ENCODE measurements at regions not wholly inside any gene's neighbourhood (a gene's known extent, or its start where the extent isn't known, plus 50 kb on each side); places are given as distances from the start of the nearest gene placed in this dataset.
A peak's percentile ranks its signal among the peaks of the same experiment; 100 is the strongest.

DNA sequence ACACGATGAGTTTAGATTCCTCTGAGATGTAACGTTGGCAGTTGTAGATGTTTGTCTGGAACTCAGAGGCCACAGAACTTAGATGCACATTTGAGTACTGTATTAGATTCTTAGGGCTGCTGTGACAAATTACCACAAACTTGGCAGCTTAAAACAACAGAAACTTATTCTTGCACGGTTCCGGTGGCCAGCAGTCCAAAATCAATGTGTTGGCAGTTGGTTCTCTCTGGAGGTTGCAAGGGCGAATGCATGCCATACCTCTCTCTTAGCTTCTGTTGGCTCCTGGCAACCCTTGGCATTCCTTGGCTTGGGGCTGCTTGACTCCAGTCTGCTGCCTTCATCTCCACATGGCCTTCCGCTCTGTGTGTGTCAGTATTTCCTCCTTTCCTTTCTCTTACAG, 118.9 kb downstream of the C12orf75 start:
- Histone ChIP-seq H3K4ac (ENCODE audit: low read depth, low read length) (no peak overlapping the region), H3K4me2 (ENCODE audit: low read length) (no peak overlapping the region), H3K27me3 (ENCODE audit: insufficient read depth, low read length) (no peaks in the 10 kb centered on the region), H3K18ac (ENCODE audit: low read length) (no peak overlapping the region), H3K9me3 (ENCODE audit: insufficient read depth, low read depth, low read length) (no peaks in the 10 kb centered on the region), H2AFZ (ENCODE audit: insufficient read depth, low read length, poor library complexity) (no peak overlapping the region), H4K8ac (ENCODE audit: low read depth, low read length) (no peak overlapping the region), H3K79me1 (ENCODE audit: low read length) (peaks cover 8% of the 10 kb centered on the region), H3K4me3 (ENCODE audit: low read depth, low read length) (no peak overlapping the region), H4K91ac (ENCODE audit: low read depth, low read length) (no peak overlapping the region), H3K27ac (ENCODE audit: low read depth, low read length) (no peak overlapping the region), H3K36me3 (ENCODE audit: control insufficient read depth in 1 of 2, insufficient read depth in 2 of 2, low read length in 2 of 2) (no peaks in the 10 kb centered on the region), H2BK120ac (ENCODE audit: insufficient read depth, low read length, poor library complexity) (no peak overlapping the region), H3K79me2 (ENCODE audit: control insufficient read depth, insufficient read depth, low read length, poor library complexity) (no peaks in the 10 kb centered on the region), H3K9ac (ENCODE audit: low read length) (no peak overlapping the region), H3K23ac (ENCODE audit: low read length) (no peak overlapping the region), H2BK12ac (ENCODE audit: low read length) (peak overlapping the region; percentile 54), H3K4me1 (ENCODE audit: control insufficient read depth in 1 of 2, insufficient read depth in 2 of 2, low read length in 2 of 2) (peaks cover 4 to 6% of the 10 kb centered on the region in 2 experiments), H4K12ac (ENCODE audit: low read depth, low read length) (no peak overlapping the region), H2AK5ac (ENCODE audit: low read length) (no peak overlapping the region), H3K14ac (ENCODE audit: low read length) (no peak overlapping the region), H2BK5ac (ENCODE audit: low read depth, low read length, poor library complexity) (no peak overlapping the region)
- DNase-seq: no peak
- no CpG with 5 or more reads among the region's 6 CpGs for WGBS (ENCODE audit: extremely low coverage, insufficient coverage, insufficient read length)

DNA sequence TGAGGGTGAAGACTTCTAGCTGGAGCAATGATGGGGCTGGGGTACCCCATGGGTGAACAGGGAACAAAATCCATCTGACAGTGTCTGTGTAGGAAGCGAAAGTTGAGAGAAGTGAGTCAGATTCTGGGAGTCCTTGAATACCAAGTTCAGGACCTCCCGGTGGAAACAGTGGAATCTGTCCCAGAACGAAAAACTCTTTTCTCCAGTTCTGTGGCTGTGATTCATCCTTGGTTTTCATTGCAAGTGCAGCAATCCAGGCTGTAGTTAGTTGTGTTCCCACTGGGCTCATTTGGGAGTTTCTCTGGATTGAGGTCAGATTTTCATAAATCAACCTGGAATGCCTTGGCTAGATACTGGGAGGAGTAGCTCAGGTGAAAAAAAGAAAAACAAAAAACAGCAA, 120.7 kb downstream of the C12orf75 start:
- Histone ChIP-seq H3K4me1 (ENCODE audit: control insufficient read depth in 1 of 2, insufficient read depth in 2 of 2, low read length in 2 of 2) (peaks cover 6 to 11% of the 10 kb centered on the region in 2 experiments), H2BK120ac (ENCODE audit: insufficient read depth, low read length, poor library complexity) (no peak overlapping the region), H3K4me3 (ENCODE audit: low read depth, low read length) (no peak overlapping the region), H3K14ac (ENCODE audit: low read length) (no peak overlapping the region), H3K9ac (ENCODE audit: low read length) (no peak overlapping the region), H3K79me2 (ENCODE audit: control insufficient read depth, insufficient read depth, low read length, poor library complexity) (no peaks in the 10 kb centered on the region), H2AFZ (ENCODE audit: insufficient read depth, low read length, poor library complexity) (no peak overlapping the region), H3K23ac (ENCODE audit: low read length) (no peak overlapping the region), H4K8ac (ENCODE audit: low read depth, low read length) (no peak overlapping the region), H3K4me2 (ENCODE audit: low read length) (no peak overlapping the region), H3K36me3 (ENCODE audit: control insufficient read depth in 1 of 2, insufficient read depth in 2 of 2, low read length in 2 of 2) (no peaks in the 10 kb centered on the region), H2AK5ac (ENCODE audit: low read length) (no peak overlapping the region), H4K12ac (ENCODE audit: low read depth, low read length) (no peak overlapping the region), H3K27ac (ENCODE audit: low read depth, low read length) (no peak overlapping the region), H3K4ac (ENCODE audit: low read depth, low read length) (no peak overlapping the region), H3K18ac (ENCODE audit: low read length) (no peak overlapping the region), H4K91ac (ENCODE audit: low read depth, low read length) (no peak overlapping the region), H3K27me3 (ENCODE audit: insufficient read depth, low read length) (no peaks in the 10 kb centered on the region), H3K9me3 (ENCODE audit: insufficient read depth, low read depth, low read length) (no peaks in the 10 kb centered on the region), H2BK5ac (ENCODE audit: low read depth, low read length, poor library complexity) (no peak overlapping the region), H2BK12ac (ENCODE audit: low read length) (peak overlapping the region; percentile 27), H3K79me1 (ENCODE audit: low read length) (peaks cover 7% of the 10 kb centered on the region)
- no CpG with 5 or more reads among the region's 3 CpGs for WGBS (ENCODE audit: extremely low coverage, insufficient coverage, insufficient read length)
- DNase-seq: no peak

DNA sequence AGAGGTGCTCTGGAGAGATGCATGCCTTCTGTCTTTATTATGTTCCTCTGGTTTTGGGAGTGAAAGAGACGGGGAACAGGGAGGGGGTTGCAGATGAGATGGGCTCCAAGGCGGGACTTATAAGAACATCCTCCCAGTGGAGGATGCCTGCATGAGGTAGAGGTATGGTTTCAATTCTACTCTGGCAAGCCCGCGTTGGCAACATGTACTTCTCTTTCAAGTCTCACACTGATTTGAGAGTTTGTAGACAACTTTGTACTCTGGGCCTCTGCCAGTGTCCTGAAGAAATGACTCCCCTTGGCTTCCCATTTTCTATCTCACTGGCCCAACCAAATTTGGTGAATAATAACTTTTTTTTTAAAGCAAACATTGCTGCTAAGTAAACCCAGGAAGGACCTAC, 121.3 kb downstream of the C12orf75 start:
- H3K4me2 ChIP-seq (ENCODE audit: low read length): no peak overlapping the region
- peak overlapping the region; percentile 50 for H2BK5ac ChIP-seq (ENCODE audit: low read depth, low read length, poor library complexity)
- H3K4me1 ChIP-seq (ENCODE audit: control insufficient read depth in 1 of 2, insufficient read depth in 2 of 2, low read length in 2 of 2): peaks cover 2 to 10% of the 10 kb centered on the region in 2 experiments
- H3K27ac ChIP-seq (ENCODE audit: low read depth, low read length): no peak overlapping the region
- H2BK12ac ChIP-seq (ENCODE audit: low read length): peak overlapping the region; percentile 68
- H2BK120ac ChIP-seq (ENCODE audit: insufficient read depth, low read length, poor library complexity): no peak overlapping the region
- no peak overlapping the region for H3K4ac ChIP-seq (ENCODE audit: low read depth, low read length)
- no peak overlapping the region for H4K91ac ChIP-seq (ENCODE audit: low read depth, low read length)
- no peaks in the 10 kb centered on the region for H3K79me2 ChIP-seq (ENCODE audit: control insufficient read depth, insufficient read depth, low read length, poor library complexity)
- H4K12ac ChIP-seq (ENCODE audit: low read depth, low read length): no peak overlapping the region
- H3K23ac ChIP-seq (ENCODE audit: low read length): no peak overlapping the region
- H3K36me3 ChIP-seq (ENCODE audit: control insufficient read depth in 1 of 2, insufficient read depth in 2 of 2, low read length in 2 of 2): no peaks in the 10 kb centered on the region
- no peak overlapping the region for H3K4me3 ChIP-seq (ENCODE audit: low read depth, low read length)
- H3K79me1 ChIP-seq (ENCODE audit: low read length): peaks cover 4% of the 10 kb centered on the region
- H3K9ac ChIP-seq (ENCODE audit: low read length): no peak overlapping the region
- H2AFZ ChIP-seq (ENCODE audit: insufficient read depth, low read length, poor library complexity): no peak overlapping the region
- H3K9me3 ChIP-seq (ENCODE audit: insufficient read depth, low read depth, low read length): no peaks in the 10 kb centered on the region
- DNase-seq: no peak
- no peak overlapping the region for H3K18ac ChIP-seq (ENCODE audit: low read length)
- no peaks in the 10 kb centered on the region for H3K27me3 ChIP-seq (ENCODE audit: insufficient read depth, low read length)
- H4K8ac ChIP-seq (ENCODE audit: low read depth, low read length): no peak overlapping the region
- no CpG with 5 or more reads among the region's 4 CpGs for WGBS (ENCODE audit: extremely low coverage, insufficient coverage, insufficient read length)
- no peak overlapping the region for H3K14ac ChIP-seq (ENCODE audit: low read length)
- no peak overlapping the region for H2AK5ac ChIP-seq (ENCODE audit: low read length)

DNA sequence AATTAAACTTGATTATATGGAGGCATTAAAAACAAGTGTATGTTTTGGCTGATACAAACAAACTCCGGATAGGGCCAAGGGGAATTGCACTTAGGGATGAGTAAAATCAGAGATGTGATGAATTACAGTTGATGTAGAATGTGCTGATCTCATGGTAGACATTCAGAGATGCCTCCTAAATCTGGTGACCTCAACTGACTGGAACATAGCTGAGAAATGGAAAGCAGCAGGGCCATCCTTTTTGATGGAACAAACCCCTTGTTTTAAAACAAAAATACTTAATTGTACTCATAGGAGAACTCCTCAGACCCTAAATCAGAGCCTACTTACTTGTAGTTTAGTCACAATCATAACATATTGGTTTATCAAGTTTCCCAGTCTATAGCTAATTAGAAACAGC, 122.8 kb downstream of the C12orf75 start:
- Histone ChIP-seq H3K4ac (ENCODE audit: low read depth, low read length) (no peak overlapping the region), H3K4me2 (ENCODE audit: low read length) (no peak overlapping the region), H3K79me1 (ENCODE audit: low read length) (peaks cover 4% of the 10 kb centered on the region), H3K9ac (ENCODE audit: low read length) (no peak overlapping the region), H4K8ac (ENCODE audit: low read depth, low read length) (no peak overlapping the region), H3K79me2 (ENCODE audit: control insufficient read depth, insufficient read depth, low read length, poor library complexity) (no peaks in the 10 kb centered on the region), H3K27ac (ENCODE audit: low read depth, low read length) (no peak overlapping the region), H3K14ac (ENCODE audit: low read length) (no peak overlapping the region), H3K18ac (ENCODE audit: low read length) (no peak overlapping the region), H3K36me3 (ENCODE audit: control insufficient read depth in 1 of 2, insufficient read depth in 2 of 2, low read length in 2 of 2) (no peaks in the 10 kb centered on the region), H4K91ac (ENCODE audit: low read depth, low read length) (no peak overlapping the region), H2AFZ (ENCODE audit: insufficient read depth, low read length, poor library complexity) (no peak overlapping the region), H2BK120ac (ENCODE audit: insufficient read depth, low read length, poor library complexity) (no peak overlapping the region), H2BK5ac (ENCODE audit: low read depth, low read length, poor library complexity) (no peak overlapping the region), H4K12ac (ENCODE audit: low read depth, low read length) (no peak overlapping the region), H3K4me3 (ENCODE audit: low read depth, low read length) (no peak overlapping the region), H3K4me1 (ENCODE audit: control insufficient read depth in 1 of 2, insufficient read depth in 2 of 2, low read length in 2 of 2) (peaks cover 2 to 10% of the 10 kb centered on the region in 2 experiments), H2AK5ac (ENCODE audit: low read length) (no peak overlapping the region), H2BK12ac (ENCODE audit: low read length) (no peak overlapping the region), H3K23ac (ENCODE audit: low read length) (no peak overlapping the region), H3K27me3 (ENCODE audit: insufficient read depth, low read length) (no peaks in the 10 kb centered on the region), H3K9me3 (ENCODE audit: insufficient read depth, low read depth, low read length) (no peaks in the 10 kb centered on the region)
- WGBS (ENCODE audit: extremely low coverage, insufficient coverage, insufficient read length): no CpG with 5 or more reads among the region's 1 CpG
- no peak for DNase-seq
